Psoas muscle (tissue), 7 donors: ENCODE measurements at regions not wholly inside any gene's neighbourhood (a gene's known extent, or its start where the extent isn't known, plus 50 kb on each side); places are given as distances from the start of the nearest gene placed in this dataset.

ENCODE experiments used
- ATAC-seq, 4 donors: fragments of 200-7000 bp; cut with Tn5 transposase; one replicate each; pipeline ENCODE4 v1.9.1; 2020; ENCODE audit warnings: moderate library complexity in 3 of 4, mild to moderate bottlenecking in 2 of 4
- DNase-seq, 2 donors: peaks; one replicate each; pipeline ENCODE4 v3.0.0-alpha.2; 2020
- H3K27ac ChIP-seq: fragments of 200-600 bp; one replicate; pipeline ENCODE4 v1.8.0; 2022
- H3K27me3 ChIP-seq, 3 donors: fragments of 200-600 bp in 1 of 3; one replicate each; pipeline versions ENCODE4 v1.6.1 to v1.8.0; 2013 to 2022; ENCODE audit warnings: low read length in 2 of 3, mild to moderate bottlenecking in 2 of 3, moderate library complexity in 1 of 3; ENCODE audit not compliant: insufficient read depth in 3 of 3
- H3K36me3 ChIP-seq, 2 donors: fragments of 200-600 bp in 1 of 2; one replicate each; pipeline versions ENCODE4 v1.6.1 to v1.8.0; 2013 to 2022; ENCODE audit warnings: low read depth in 1 of 2, mild to moderate bottlenecking in 1 of 2, moderate library complexity in 1 of 2; ENCODE audit not compliant: insufficient read depth in 1 of 2
- H3K4me1 ChIP-seq: fragments of 200-600 bp; one replicate; pipeline ENCODE4 v1.8.0; 2022
- H3K4me3 ChIP-seq: fragments of 200-600 bp; one replicate; pipeline ENCODE4 v1.8.0; 2022; ENCODE audit warnings: mild to moderate bottlenecking
- H3K9me3 ChIP-seq: fragments of 200-600 bp; one replicate; pipeline ENCODE4 v1.8.0; 2022
- CTCF ChIP-seq: fragments of 200-600 bp; IDR thresholded peaks from one replicate; pipeline ENCODE4 v1.8.0; 2022; ENCODE audit warnings: antibody characterized with exemption
- WGBS, 3 donors: extraction: QIAGEN DNeasy Blood & Tissue Kit; methylation state at CpG; one replicate each; pipeline versions ENCODE4 v1.1.6 to v1.1.7; 2013; 5-methylcytosine and 5-hydroxymethylcytosine counted together
- intact Hi-C, 2 donors: fragments of 100-400 bp; cut with DNase I; formaldehyde crosslinking; loops; one replicate each; pipeline versions ENCODE4 v1.11.0 to v1.14.2; 2022
- donor health status: healthy with polysubstance abuse.
- donor health status: DM: no; HTN: no; CAD: no; lungs with moderate emphysema.
- donor health status: Bipolar disorder and iron deficiency.
- donor health status: healthy.
- donor health status: DM: yes; HTN: yes; CAD: no.
- donor health status: DM: no; HTN: no; CAD: no.
- donor health status: DM: yes; HTN: yes; CAD: no.

GRCh38 chr14:42734041-42734440 is 1127.4 kb downstream of the LRFN5 start:
- intact Hi-C loops = no loop called here

GRCh38 chr14:42732005-42732404 is 1125.3 kb downstream of the LRFN5 start:
- ATAC-seq (no peak), DNase-seq (no peak)
- Histone ChIP-seq H3K4me3 (no peak overlapping the region), H3K4me1 (no peaks in the 10 kb centered on the region), H3K36me3 (no peaks in the 10 kb centered on the region), H3K27me3 (no peaks in the 10 kb centered on the region), H3K9me3 (peaks cover 4% of the 10 kb centered on the region), H3K27ac (no peak overlapping the region)
- TF ChIP-seq CTCF = no peak
- intact Hi-C loops = no loop called here

More at GRCh38 chr14:42734041-42734440, 1127.4 kb downstream of the LRFN5 start:
- ATAC-seq (no peak), DNase-seq (no peak)
- no peaks in the 10 kb centered on the region for H3K36me3 ChIP-seq
- no peak overlapping the region for H3K27ac ChIP-seq
- no peak for TF ChIP-seq CTCF
- no peaks in the 10 kb centered on the region for H3K4me1 ChIP-seq
- peaks cover 4% of the 10 kb centered on the region for H3K9me3 ChIP-seq
- no peak overlapping the region for H3K4me3 ChIP-seq
- 24 to 53% (median 46%) methylated on average over 1 of the region's 1 CpG for WGBS, 3 donors
- H3K27me3 ChIP-seq = no peaks in the 10 kb centered on the region

- 90 to 91% (median 90%) methylated on average over 2 of the region's 2 CpGs for WGBS, 3 donors
- Histone ChIP-seq H3K36me3 (no peaks in the 10 kb centered on the region), H3K4me3 (no peak overlapping the region), H3K4me1 (no peaks in the 10 kb centered on the region), H3K9me3 (peaks cover 4% of the 10 kb centered on the region), H3K27ac (no peak overlapping the region), H3K27me3 (no peaks in the 10 kb centered on the region)
- intact Hi-C loops = no loop called here
- ATAC-seq (no peak), DNase-seq (no peak)
- no peak for TF ChIP-seq CTCF
These were observed 1124.8 kb downstream of the LRFN5 start for GRCh38 chr14:42731480-42731879.

- Histone ChIP-seq H3K4me1 (no peaks in the 10 kb centered on the region), H3K27me3 (no peaks in the 10 kb centered on the region), H3K36me3 (no peaks in the 10 kb centered on the region), H3K4me3 (no peak overlapping the region), H3K9me3 (no peaks in the 10 kb centered on the region), H3K27ac (no peak overlapping the region)
- 74 to 82% (median 76%) methylated on average over 2 of the region's 2 CpGs for WGBS, 3 donors
- intact Hi-C loops = no loop called here
- TF ChIP-seq CTCF = no peak
- ATAC-seq (no peak), DNase-seq (no peak)
These were observed 1123.0 kb downstream of the LRFN5 start for GRCh38 chr14:42729681-42730080.

GRCh38 chr14:42719391-42719790 is 1112.7 kb downstream of the LRFN5 start:
- H3K36me3 ChIP-seq = no peaks in the 10 kb centered on the region
- intact Hi-C loops = no loop called here
- no peak for TF ChIP-seq CTCF
- 7 to 13% (median 7%) methylated on average over 1 of the region's 1 CpG for WGBS, 3 donors
- no peak overlapping the region for H3K27ac ChIP-seq
- DNase-seq (no peak), ATAC-seq (no peak)
- no peaks in the 10 kb centered on the region for H3K27me3 ChIP-seq
- no peak overlapping the region for H3K4me3 ChIP-seq
- no peaks in the 10 kb centered on the region for H3K9me3 ChIP-seq
- H3K4me1 ChIP-seq = no peaks in the 10 kb centered on the region
